PC-9 (cell line): ENCODE measurements at regions not wholly inside any gene's neighbourhood (a gene's known extent, or its start where the extent isn't known, plus 50 kb on each side); places are given as distances from the start of the nearest gene placed in this dataset.

Experiments
- CTCF ChIP-seq: fragments of 200-600 bp; sonication (generic); conservative IDR thresholded peaks from 2 replicates; pipeline ENCODE4 v1.6.1; 2017; ENCODE audit warnings: mixed run types, antibody characterized with exemption, mild to moderate bottlenecking, moderate library complexity
- EZH2 ChIP-seq: fragments of 200-600 bp; sonication (generic); IDR thresholded peaks from 2 replicates; pipeline ENCODE4 v1.8.0; 2017; ENCODE audit warnings: antibody characterized with exemption, low read depth

GRCh38 chr7:16350634-16351033 lies 70.7 kb downstream of the CRPPA start:
- TF ChIP-seq CTCF (no peak), EZH2 (no peak)
